ENCODE measurements at regions not wholly inside any gene's neighbourhood (a gene's known extent, or its start where the extent isn't known, plus 50 kb on each side); places are given as distances from the start of the nearest gene placed in this dataset.

DNA sequence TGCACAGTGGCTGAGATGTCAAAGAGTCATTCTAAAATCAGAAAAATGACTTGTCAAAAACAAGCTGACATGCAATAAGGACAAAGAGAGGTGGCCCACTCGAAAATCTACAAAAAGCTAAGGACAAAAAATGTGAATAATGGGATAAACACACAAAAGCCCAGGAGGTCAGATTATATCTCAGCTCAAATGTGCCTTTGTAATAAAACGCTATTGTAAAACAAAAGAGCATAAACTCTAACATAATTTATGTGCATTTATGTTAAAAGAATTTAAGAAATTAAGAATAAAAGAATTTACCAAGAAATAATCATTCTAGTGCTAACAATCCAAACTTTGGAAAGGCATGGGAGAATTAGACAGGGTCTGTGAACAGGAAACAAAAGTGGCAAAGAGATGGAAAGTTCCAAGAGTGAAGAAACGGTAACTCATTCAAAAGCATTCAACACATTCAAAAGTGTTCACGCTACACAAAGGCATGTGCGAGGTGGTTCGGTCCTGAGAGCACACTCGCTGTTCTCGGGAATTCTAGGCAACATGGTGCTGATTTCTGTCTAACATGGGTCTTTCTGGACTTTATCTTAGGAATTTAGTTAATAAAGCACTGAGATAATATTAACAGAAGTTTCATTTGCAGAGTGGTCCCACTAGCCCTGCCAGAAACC lies 197.7 kb downstream of the KATNAL1 start:
- no peak overlapping the region for H3K4me2 ChIP-seq
- ChIA-PET CTCF (interaction anchor here (1.1 to 9.8 kb wide), 6 partner anchors 51 to 472 kb away, joined by 3 to 131 read pairs (median 34); partner anchors contain the start of gene UBL3), POLR2A (no interaction called here)
- 85% methylated on average over 8 of the region's 8 CpGs for WGBS (ENCODE audit: missing lambda C conversion rate)
- H3K27ac ChIP-seq: no peak overlapping the region
- H3K4me1 ChIP-seq: peaks cover 13% of the 10 kb centered on the region
- no peak overlapping the region for H3K4me3 ChIP-seq
- H3K9me3 ChIP-seq: no peaks in the 10 kb centered on the region
- FAIRE-seq (no peak), DNase-seq (ENCODE audit: low read depth in 1 of 2, low spot score in 1 of 2) (no peak), ATAC-seq (no peak)
- TF ChIP-seq HMGXB4 (CRISPR knock-in tag; IDR thresholded peaks at IDR 0.05; ENCODE audit: borderline replicate concordance) (no peak), CBX2 (IDR thresholded peaks at IDR 0.05; ENCODE audit: borderline replicate concordance, low read depth) (no peak), FOSL2 (IDR thresholded peaks at IDR 0.05) (no peak), FOSL2 (CRISPR knock-in tag; IDR thresholded peaks at IDR 0.05) (no peak), JUN (IDR thresholded peaks at IDR 0.05) (no peak), TFCP2L1 (CRISPR knock-in tag; IDR thresholded peaks at IDR 0.05) (no peak), REST (IDR thresholded peaks at IDR 0.05) (no peak), KDM5A (IDR thresholded peaks at IDR 0.05) (no peak), PHF8 (IDR thresholded peaks at IDR 0.05; ENCODE audit: borderline replicate concordance, low read depth) (no peak), SMC3 (IDR thresholded peaks at IDR 0.05) (no peak), EP300 (IDR thresholded peaks at IDR 0.05) (no peak), GATA3 (IDR thresholded peaks at IDR 0.05; ENCODE audit: borderline replicate concordance) (no peak), ESRRA (IDR thresholded peaks at IDR 0.05; ENCODE audit: borderline replicate concordance, low read length) (no peak), HOXB5 (CRISPR knock-in tag; IDR thresholded peaks at IDR 0.05) (no peak), MAFK (IDR thresholded peaks at IDR 0.05; ENCODE audit: partially characterized antibody) (no peak)
- TF ChIP-seq, protein P1, sequence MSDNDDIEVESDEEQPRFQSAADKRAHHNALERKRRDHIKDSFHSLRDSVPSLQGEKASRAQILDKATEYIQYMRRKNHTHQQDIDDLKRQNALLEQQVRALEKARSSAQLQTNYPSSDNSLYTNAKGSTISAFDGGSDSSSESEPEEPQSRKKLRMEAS (IDR thresholded peaks at IDR 0.05): no peak

DNA sequence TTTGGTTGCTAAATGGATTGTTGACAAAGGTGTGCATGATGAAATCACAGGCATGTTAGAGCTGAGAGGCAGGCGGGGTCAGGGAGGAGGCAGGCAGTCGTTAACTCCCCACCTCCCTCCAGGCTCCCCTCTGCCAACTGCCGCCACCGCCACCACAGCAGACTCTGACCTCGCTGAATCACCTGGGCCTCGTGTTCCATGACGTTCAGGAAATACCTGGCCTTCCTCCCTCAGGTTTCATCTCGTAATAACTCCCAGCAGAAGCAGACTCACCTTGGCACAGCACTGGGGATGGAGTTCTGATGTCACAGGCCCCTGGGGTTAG lies 198.5 kb downstream of the KATNAL1 start:
- FAIRE-seq (no peak), ATAC-seq (no peak), DNase-seq (ENCODE audit: low read depth in 1 of 2, low spot score in 1 of 2) (no peak)
- TF ChIP-seq BCL3 (IDR thresholded peaks at IDR 0.05): no peak
- ChIA-PET CTCF (interaction anchor here (1.1 to 9.8 kb wide), 3 partner anchors 50 to 339 kb away, joined by 3 to 131 read pairs (median 66); no protein-coding TSS in a partner anchor), POLR2A (no interaction called here)
- WGBS (ENCODE audit: missing lambda C conversion rate): 74% methylated on average over 7 of the region's 8 CpGs
- no peak overlapping the region for H3K27ac ChIP-seq
- H3K9me3 ChIP-seq: no peaks in the 10 kb centered on the region
- H3K4me2 ChIP-seq: no peak overlapping the region
- H3K4me3 ChIP-seq: no peak overlapping the region
- H3K4me1 ChIP-seq: peaks cover 7% of the 10 kb centered on the region

Measured in A549 (cell line).